Stomach smooth muscle (tissue), 2 donors: ENCODE measurements at regions not wholly inside any gene's neighbourhood (a gene's known extent, or its start where the extent isn't known, plus 50 kb on each side); places are given as distances from the start of the nearest gene placed in this dataset.

Source experiments
- H3K27ac ChIP-seq: one replicate; pipeline ENCODE4 v1.7.0; 2013; ENCODE audit warnings: mild to moderate bottlenecking, low read length, inconsistent platforms
- H3K27me3 ChIP-seq, 2 donors: one replicate each; pipeline ENCODE4 v1.7.0; 2013; ENCODE audit warnings: low read length in 2 of 2; ENCODE audit not compliant: insufficient read depth in 2 of 2, control insufficient read depth in 1 of 2
- H3K36me3 ChIP-seq, 2 donors: one replicate each; pipeline ENCODE4 v1.7.0; 2013; ENCODE audit warnings: low read length in 2 of 2; ENCODE audit not compliant: control insufficient read depth in 2 of 2, insufficient read depth in 2 of 2
- H3K4me1 ChIP-seq: one replicate; pipeline ENCODE4 v1.7.0; 2013; ENCODE audit warnings: low read length; ENCODE audit not compliant: control insufficient read depth, insufficient read depth
- H3K4me3 ChIP-seq, 2 donors: one replicate each; pipeline ENCODE4 v1.7.0; 2013; ENCODE audit warnings: low read length in 2 of 2
- H3K9ac ChIP-seq, 2 donors: one replicate each; pipeline ENCODE4 v1.7.0; 2013; ENCODE audit warnings: low read length in 2 of 2, mild to moderate bottlenecking in 1 of 2
- H3K9me3 ChIP-seq, 2 donors: one replicate each; pipeline ENCODE4 v1.7.0; 2013; ENCODE audit warnings: low read length in 2 of 2; ENCODE audit not compliant: control insufficient read depth in 2 of 2
- donor health status: healthy.
- donor health status: Pancreatic carcinoma.

DNA sequence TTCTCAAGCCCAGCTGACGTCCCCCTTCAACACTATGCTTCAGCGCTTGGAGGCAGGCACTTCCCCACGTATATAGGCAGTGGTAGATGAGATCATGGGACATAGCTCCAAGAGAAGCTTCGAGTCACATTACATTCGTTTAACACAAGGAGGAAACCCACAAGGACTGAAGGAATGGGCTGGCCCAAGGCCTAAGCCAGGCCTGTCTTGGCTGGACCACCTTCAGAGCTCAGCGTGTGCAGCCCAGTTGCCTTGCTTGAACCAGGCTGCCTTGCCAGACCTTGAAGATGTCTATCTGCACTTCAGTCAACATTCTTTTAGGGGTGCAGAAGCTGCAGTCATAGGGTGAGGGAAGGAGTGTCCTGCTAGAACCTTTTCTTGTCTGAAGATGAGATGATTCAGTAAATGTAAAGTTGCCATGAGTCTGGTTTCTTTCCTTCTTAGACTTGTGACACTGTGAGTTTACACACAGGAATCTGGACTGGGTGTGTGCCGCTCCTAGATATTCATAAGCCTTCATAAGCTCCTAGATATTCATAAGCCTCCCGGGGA, 144.1 kb upstream of the RBPJ start:
- Histone ChIP-seq H3K9me3 (no peaks in the 10 kb centered on the region), H3K27ac (no peak overlapping the region), H3K27me3 (peaks cover 0 to under 1% of the 10 kb centered on the region in 2 donors), H3K36me3 (no peaks in the 10 kb centered on the region), H3K4me1 (no peaks in the 10 kb centered on the region), H3K4me3 (no peak overlapping the region), H3K9ac (no peak overlapping the region)

DNA sequence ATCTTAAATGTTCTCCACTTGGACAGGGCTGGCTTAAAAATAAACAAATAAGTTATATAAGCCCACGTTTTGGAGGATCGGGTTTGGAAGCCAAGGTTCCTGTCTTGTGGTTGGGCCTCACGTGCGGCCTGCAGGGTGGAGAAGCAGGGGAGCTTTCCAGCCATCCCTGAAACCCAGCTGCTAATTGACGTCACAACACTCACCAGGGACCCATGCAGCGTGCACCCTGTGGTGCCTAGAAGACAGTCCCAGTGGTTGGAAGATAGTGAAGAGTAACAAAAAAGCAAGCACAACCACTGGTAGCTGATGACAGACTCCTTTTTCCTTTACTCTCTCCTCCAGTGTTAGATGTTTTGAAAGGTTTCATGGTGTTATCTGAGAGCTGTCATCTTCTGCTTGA, 142.0 kb upstream of the RBPJ start:
- no peaks in the 10 kb centered on the region for H3K27me3 ChIP-seq
- no peak overlapping the region for H3K9ac ChIP-seq
- no peak overlapping the region for H3K4me3 ChIP-seq
- no peaks in the 10 kb centered on the region for H3K9me3 ChIP-seq
- no peaks in the 10 kb centered on the region for H3K4me1 ChIP-seq
- no peaks in the 10 kb centered on the region for H3K36me3 ChIP-seq
- no peak overlapping the region for H3K27ac ChIP-seq

- Histone ChIP-seq H3K9ac (no peak overlapping the region), H3K27me3 (no peaks in the 10 kb centered on the region), H3K36me3 (no peaks in the 10 kb centered on the region), H3K4me1 (no peaks in the 10 kb centered on the region), H3K4me3 (no peak overlapping the region), H3K27ac (no peak overlapping the region), H3K9me3 (no peaks in the 10 kb centered on the region)
These were observed 141.5 kb upstream of the RBPJ start for GRCh38 chr4:26179316-26179760.

DNA sequence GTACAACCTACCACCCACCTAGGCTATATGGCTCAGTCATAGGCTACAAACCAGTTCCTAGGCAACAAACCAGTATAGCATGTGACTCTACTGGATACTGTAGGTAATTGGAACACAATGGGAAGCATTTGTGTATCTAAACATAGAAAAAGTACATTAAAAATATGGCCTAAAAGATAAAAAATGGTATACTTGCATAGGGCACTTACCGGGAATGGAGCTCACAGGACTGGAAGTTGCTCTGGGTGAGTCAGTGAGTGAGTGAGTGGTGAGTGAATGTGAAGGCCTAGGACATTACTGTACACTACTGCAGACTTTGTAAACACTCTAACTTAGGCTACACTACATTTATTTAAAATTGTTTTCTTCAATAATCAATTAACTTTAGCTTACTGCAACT, 139.2 kb upstream of the RBPJ start:
- Histone ChIP-seq H3K4me3 (no peak overlapping the region), H3K9ac (no peak overlapping the region), H3K27ac (no peak overlapping the region), H3K36me3 (no peaks in the 10 kb centered on the region), H3K4me1 (no peaks in the 10 kb centered on the region), H3K9me3 (no peaks in the 10 kb centered on the region), H3K27me3 (no peaks in the 10 kb centered on the region)

- Histone ChIP-seq H3K36me3 (no peaks in the 10 kb centered on the region), H3K9ac (no peak overlapping the region), H3K9me3 (no peaks in the 10 kb centered on the region), H3K4me3 (no peak overlapping the region), H3K27ac (no peak overlapping the region), H3K4me1 (no peaks in the 10 kb centered on the region), H3K27me3 (no peaks in the 10 kb centered on the region)
These were observed 137.8 kb upstream of the RBPJ start for GRCh38 chr4:26183017-26183416.

GRCh38 chr4:26185436-26185835, 135.4 kb upstream of the RBPJ start:
- Histone ChIP-seq H3K36me3 (no peaks in the 10 kb centered on the region), H3K27me3 (no peaks in the 10 kb centered on the region), H3K9ac (no peak overlapping the region), H3K27ac (no peak overlapping the region), H3K9me3 (no peaks in the 10 kb centered on the region), H3K4me3 (no peak overlapping the region), H3K4me1 (no peaks in the 10 kb centered on the region)

DNA sequence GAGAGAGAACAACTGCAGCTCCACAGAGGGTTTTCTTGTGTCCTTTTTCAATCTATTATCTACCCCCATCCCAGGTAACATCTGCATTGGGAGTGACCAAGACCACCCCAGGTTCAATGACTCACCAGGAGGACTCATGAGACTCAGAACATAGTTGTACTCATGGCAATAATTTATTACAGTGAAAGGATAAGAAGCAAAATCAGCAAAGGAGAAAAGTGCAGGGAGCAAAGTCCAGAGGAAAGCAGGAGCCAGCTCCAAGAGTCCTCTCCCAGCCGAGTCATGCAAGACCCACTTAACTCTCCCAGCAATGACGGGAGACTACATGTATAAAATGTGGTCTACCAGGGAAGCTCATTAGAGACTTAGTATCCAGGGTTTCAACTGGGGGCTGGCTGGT, 129.5 kb upstream of the RBPJ start:
- Histone ChIP-seq H3K9me3 (no peaks in the 10 kb centered on the region), H3K9ac (no peak overlapping the region), H3K4me3 (no peak overlapping the region), H3K36me3 (no peaks in the 10 kb centered on the region), H3K27ac (no peak overlapping the region), H3K27me3 (no peaks in the 10 kb centered on the region), H3K4me1 (no peaks in the 10 kb centered on the region)

DNA sequence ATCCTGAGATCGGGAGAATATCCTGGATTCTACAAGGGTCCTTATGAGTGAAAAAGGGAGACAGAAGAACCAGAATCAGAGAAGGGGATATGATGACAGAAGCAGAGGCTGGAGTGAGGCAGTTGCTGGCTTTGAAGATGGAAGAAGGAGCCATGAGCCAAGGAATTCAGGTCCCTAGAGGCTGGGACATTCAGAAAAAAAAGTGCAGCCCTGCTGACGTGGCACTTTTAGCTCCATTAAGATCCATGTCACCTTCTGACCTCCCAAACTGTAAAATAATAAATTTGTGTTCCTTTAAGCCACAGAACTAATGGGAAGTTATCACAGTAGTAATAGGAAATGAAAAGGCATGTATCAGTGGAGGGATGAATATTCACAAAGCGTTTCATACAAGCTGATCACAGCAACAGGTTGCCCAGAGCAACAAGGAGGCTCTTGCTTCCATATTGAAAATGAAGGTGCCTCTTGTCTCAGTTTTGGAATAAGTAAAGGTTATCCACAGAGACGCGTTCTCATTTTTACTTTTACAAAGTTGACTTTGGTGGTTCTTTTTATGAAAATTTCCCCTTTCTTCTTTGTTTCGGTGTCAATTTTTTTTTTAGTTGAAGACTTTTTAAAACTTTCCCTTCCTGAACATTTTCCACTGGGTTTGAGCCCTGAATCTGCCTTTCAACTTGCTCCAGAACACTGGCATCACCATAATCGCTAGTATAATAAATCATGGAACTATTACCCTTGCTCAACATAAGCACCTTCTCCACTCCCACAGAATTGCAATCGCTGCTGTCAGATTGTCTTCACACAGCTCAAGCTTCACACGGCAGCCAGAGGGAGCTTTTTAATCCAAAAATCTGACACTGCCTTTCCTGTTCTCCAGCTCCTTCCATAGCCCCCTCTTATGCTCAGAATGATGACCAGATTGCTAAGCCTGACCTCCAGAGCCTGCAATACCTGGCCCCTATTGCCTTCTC, 127.6 kb upstream of the RBPJ start:
- Histone ChIP-seq H3K4me3 (no peak overlapping the region), H3K36me3 (no peaks in the 10 kb centered on the region), H3K27ac (no peak overlapping the region), H3K9ac (no peak overlapping the region), H3K4me1 (no peaks in the 10 kb centered on the region), H3K27me3 (no peaks in the 10 kb centered on the region), H3K9me3 (no peaks in the 10 kb centered on the region)

DNA sequence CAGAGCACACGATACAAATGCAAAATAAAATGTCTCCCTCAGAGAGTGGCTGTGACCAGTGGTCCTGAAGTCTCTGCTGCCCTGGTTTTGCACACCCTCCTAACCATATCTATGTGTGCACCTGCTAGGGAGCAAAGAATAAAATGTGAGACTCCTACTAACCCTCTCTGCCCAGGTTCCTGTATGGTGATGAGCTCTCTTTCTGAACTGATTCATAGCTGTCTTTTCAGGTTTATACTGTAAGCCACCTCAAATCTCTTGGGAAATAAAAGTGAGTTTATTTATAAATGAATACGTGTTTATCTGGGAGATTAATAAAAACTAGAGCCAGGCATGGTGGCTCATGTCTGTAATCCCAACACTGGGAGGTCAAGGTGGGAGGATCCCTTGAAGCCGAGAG, 126.0 kb upstream of the RBPJ start:
- no peak overlapping the region for H3K9ac ChIP-seq

GRCh38 chr4:26196567-26196966, 124.2 kb upstream of the RBPJ start:
- H3K4me3 ChIP-seq = no peak overlapping the region
- H3K27ac ChIP-seq = no peak overlapping the region
- H3K4me1 ChIP-seq = no peaks in the 10 kb centered on the region
- H3K36me3 ChIP-seq = no peaks in the 10 kb centered on the region
- H3K9ac ChIP-seq = no peak overlapping the region
- no peaks in the 10 kb centered on the region for H3K27me3 ChIP-seq
- no peaks in the 10 kb centered on the region for H3K9me3 ChIP-seq

More for the DNA sequence above, 126.0 kb upstream of the RBPJ start:
- Histone ChIP-seq H3K9me3 (no peaks in the 10 kb centered on the region), H3K27me3 (no peaks in the 10 kb centered on the region), H3K27ac (no peak overlapping the region), H3K4me1 (no peaks in the 10 kb centered on the region), H3K36me3 (no peaks in the 10 kb centered on the region), H3K4me3 (no peak overlapping the region)
